H9 (cell line): ENCODE measurements at regions not wholly inside any gene's neighbourhood (a gene's known extent, or its start where the extent isn't known, plus 50 kb on each side); places are given as distances from the start of the nearest gene placed in this dataset.

Experiments used
- DNase-seq: peaks from one replicate; pipeline ENCODE4 v3.0.0-alpha.2; 2017
- H2AFZ ChIP-seq: one replicate; pipeline ENCODE4 v1.6.1; 2013; ENCODE audit warnings: mild to moderate bottlenecking, low read length, control low read depth, moderate library complexity
- H2AK5ac ChIP-seq: 2 replicates; pipeline ENCODE4 v1.6.1; 2013; ENCODE audit warnings: low read length, control low read depth, mixed read lengths; ENCODE audit not compliant: insufficient read length
- H2BK120ac ChIP-seq: one replicate; pipeline ENCODE4 v1.6.1; 2013; ENCODE audit warnings: low read depth, mild to moderate bottlenecking, low read length, control low read depth, inconsistent platforms; ENCODE audit not compliant: poor library complexity, severe bottlenecking
- H2BK12ac ChIP-seq: 2 replicates; pipeline ENCODE4 v1.6.1; 2013; ENCODE audit warnings: low read length, control low read depth, mixed read lengths, low read depth; ENCODE audit not compliant: insufficient read length
- H2BK15ac ChIP-seq: 2 replicates; pipeline ENCODE4 v1.6.1; 2013; ENCODE audit warnings: low read depth, low read length, control low read depth
- H2BK20ac ChIP-seq: one replicate; pipeline ENCODE4 v1.6.1; 2013; ENCODE audit warnings: low read depth, mild to moderate bottlenecking, low read length, control low read depth, inconsistent platforms; ENCODE audit not compliant: poor library complexity, severe bottlenecking
- H2BK5ac ChIP-seq: 2 replicates; pipeline ENCODE4 v1.6.1; 2013; ENCODE audit warnings: low read length, control low read depth, mixed read lengths; ENCODE audit not compliant: insufficient read length
- H3K14ac ChIP-seq: 2 replicates; pipeline ENCODE4 v1.6.1; 2013; ENCODE audit warnings: low read length, control low read depth; ENCODE audit not compliant: insufficient read depth
- H3K18ac ChIP-seq: 2 replicates; pipeline ENCODE4 v1.6.1; 2013; ENCODE audit warnings: low read depth, mild to moderate bottlenecking, mixed read lengths, low read length, control low read depth; ENCODE audit not compliant: insufficient read length
- H3K23ac ChIP-seq: 2 replicates; pipeline ENCODE4 v1.6.1; 2013; ENCODE audit warnings: low read length, control low read depth, mixed read lengths, low read depth; ENCODE audit not compliant: insufficient read length
- H3K23me2 ChIP-seq: 2 replicates; pipeline ENCODE4 v1.6.1; 2013; ENCODE audit warnings: low read depth, mild to moderate bottlenecking, mixed read lengths, low read length, control low read depth; ENCODE audit not compliant: insufficient read length, poor library complexity, severe bottlenecking
- H3K27ac ChIP-seq: 2 replicates; pipeline ENCODE4 v1.5.1; 2013; ENCODE audit warnings: low read length, control low read depth, mixed read lengths, low read depth; ENCODE audit not compliant: insufficient read length
- H3K27me3 ChIP-seq: 2 replicates; pipeline ENCODE4 v1.6.1; 2013; ENCODE audit warnings: low read length, control low read depth, inconsistent platforms; ENCODE audit not compliant: insufficient read depth
- H3K4ac ChIP-seq: 2 replicates; pipeline ENCODE4 v1.6.1; 2013; ENCODE audit warnings: low read depth, mild to moderate bottlenecking, control low read depth, inconsistent platforms, low read length, moderate library complexity
- H3K4me1 ChIP-seq: 2 replicates; pipeline ENCODE4 v1.6.1; 2013; ENCODE audit warnings: low read length, control low read depth, inconsistent platforms; ENCODE audit not compliant: insufficient read depth
- H3K4me2 ChIP-seq: 2 replicates; pipeline ENCODE4 v1.6.1; 2013; ENCODE audit warnings: low read length, control low read depth, mixed read lengths; ENCODE audit not compliant: insufficient read length, insufficient read depth
- H3K56ac ChIP-seq: 2 replicates; pipeline ENCODE4 v1.6.1; 2013; ENCODE audit warnings: low read depth, mild to moderate bottlenecking, mixed read lengths, low read length, control low read depth; ENCODE audit not compliant: insufficient read length
- H3K79me1 ChIP-seq: 2 replicates; pipeline ENCODE4 v1.6.1; 2013; ENCODE audit warnings: low read depth, mild to moderate bottlenecking, moderate library complexity, low read length, control low read depth, inconsistent platforms; ENCODE audit not compliant: insufficient read depth, poor library complexity, severe bottlenecking
- H3K79me2 ChIP-seq: 2 replicates; pipeline ENCODE4 v1.6.1; 2013; ENCODE audit warnings: low read length, control low read depth, inconsistent platforms; ENCODE audit not compliant: insufficient read depth
- H3K9ac ChIP-seq: 2 replicates; pipeline ENCODE4 v1.6.1; 2013; ENCODE audit warnings: low read length, control low read depth, mixed read lengths; ENCODE audit not compliant: insufficient read length; ENCODE audit errors: extremely low read depth
- H3K9me3 ChIP-seq: one replicate; pipeline ENCODE4 v1.6.1; 2013; ENCODE audit warnings: low read depth, low read length, inconsistent platforms; ENCODE audit not compliant: control insufficient read depth
- H3T11ph ChIP-seq: one replicate; pipeline ENCODE4 v1.6.1; 2013; ENCODE audit warnings: mild to moderate bottlenecking, low read length, control low read depth, inconsistent platforms
- H4K20me1 ChIP-seq: one replicate; pipeline ENCODE4 v1.6.1; 2013; ENCODE audit not compliant: control insufficient read depth, insufficient read length, insufficient read depth
- H4K5ac ChIP-seq: 2 replicates; pipeline ENCODE4 v1.6.1; 2013; ENCODE audit warnings: low read depth, mild to moderate bottlenecking, mixed read lengths, low read length, control low read depth; ENCODE audit not compliant: insufficient read length
- H4K8ac ChIP-seq: replicated peaks from 2 replicates; pipeline ENCODE4 v1.6.1; 2013; ENCODE audit warnings: low read length, control low read depth, mixed read lengths, low read depth; ENCODE audit not compliant: insufficient read length
- H4K91ac ChIP-seq: 2 replicates; pipeline ENCODE4 v1.6.1; 2013; ENCODE audit warnings: low read depth, mild to moderate bottlenecking, moderate library complexity, mixed read lengths, low read length, control low read depth; ENCODE audit not compliant: insufficient read length
- H3K27ac Mint-ChIP-seq, 3 experiments: 2 replicates in 2 of 3; 3 replicates in 1 of 3; pipeline ENCODE4 v1.8.0; 2020 to 2021; ENCODE audit warnings: mixed read lengths in 3 of 3, mild to moderate bottlenecking in 1 of 3, moderate library complexity in 1 of 3
- H3K27me3 Mint-ChIP-seq: 2 replicates; pipeline ENCODE4 v1.8.0; 2021; ENCODE audit warnings: low read depth, mild to moderate bottlenecking, moderate library complexity, mixed read lengths
- H3K36me3 Mint-ChIP-seq, 3 experiments: 2 replicates in 2 of 3; 3 replicates in 1 of 3; pipeline ENCODE4 v1.8.0; 2020 to 2021; ENCODE audit warnings: low read depth in 3 of 3, mixed read lengths in 3 of 3; ENCODE audit not compliant: insufficient read depth in 1 of 3
- H3K4me1 Mint-ChIP-seq, 2 experiments: 2 replicates each; pipeline ENCODE4 v1.8.0; 2020; ENCODE audit warnings: mixed read lengths in 2 of 2
- H3K4me3 Mint-ChIP-seq, 2 experiments: 2 replicates in 1 of 2; 3 replicates in 1 of 2; pipeline ENCODE4 v1.8.0; 2020 to 2021; ENCODE audit warnings: mild to moderate bottlenecking in 2 of 2, mixed read lengths in 2 of 2, moderate library complexity in 1 of 2
- H3K9me3 Mint-ChIP-seq, 2 experiments: 2 replicates in 1 of 2; 3 replicates in 1 of 2; pipeline ENCODE4 v1.8.0; 2020; ENCODE audit warnings: mild to moderate bottlenecking in 2 of 2, mixed read lengths in 2 of 2, moderate library complexity in 1 of 2
- WGBS: extraction: QIAGEN DNeasy Blood & Tissue Kit; methylation state at CpG from one replicate; pipeline ENCODE4 v1.1.7; 2013; ENCODE audit warnings: missing lambda C conversion rate, low lambda C conversion rate, mixed read lengths; ENCODE audit not compliant: insufficient read length; ENCODE audit errors: extremely low coverage; 5-methylcytosine and 5-hydroxymethylcytosine counted together
- TF ChIP-seq, protein P1 (sequence below): fragments of 200-600 bp; sonication (generic); conservative IDR thresholded peaks from 3 replicates; pipeline ENCODE4 v1.8.0; 2021; ENCODE audit warnings: antibody characterized with exemption, mild to moderate bottlenecking

DNA sequence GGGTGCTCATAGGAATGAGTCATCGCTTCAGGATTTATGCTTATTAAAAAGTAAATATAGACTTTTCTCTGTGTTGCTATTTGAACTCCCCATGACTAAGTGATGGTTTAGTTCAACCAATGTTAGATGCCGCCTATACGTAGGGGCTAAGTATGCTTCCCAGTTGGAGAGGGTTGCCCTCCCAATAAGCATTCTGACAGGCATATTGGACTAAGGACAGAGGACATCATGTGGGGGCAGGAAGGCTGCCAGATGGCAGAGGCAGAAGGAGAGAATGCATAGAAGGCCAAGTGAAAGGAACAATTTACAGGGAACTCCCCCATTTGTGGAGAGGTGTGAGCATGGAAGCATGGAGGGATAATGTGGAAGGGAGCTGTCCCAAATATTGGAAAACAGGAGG is 318.4 kb upstream of the OBI1 start:
- Histone ChIP-seq H3K23me2 (no peaks in the 10 kb centered on the region), H3K56ac (no peak overlapping the region), H3K9me3 (no peaks in the 10 kb centered on the region), H2AFZ (no peak overlapping the region), H3K79me2 (no peaks in the 10 kb centered on the region), H2BK20ac (no peak overlapping the region), H2AK5ac (no peak overlapping the region), H3T11ph (no peak overlapping the region), H3K23ac (no peak overlapping the region), H3K4ac (no peak overlapping the region), H3K4me1 (peaks cover 4% of the 10 kb centered on the region; the same call in 1 of the 2 replicates), H4K20me1 (no peaks in the 10 kb centered on the region), H3K18ac (no peak overlapping the region), H2BK15ac (no peak overlapping the region), H3K79me1 (no peaks in the 10 kb centered on the region), H2BK5ac (no peak overlapping the region), H2BK120ac (no peak overlapping the region), H4K91ac (no peak overlapping the region), H4K8ac (no peak overlapping the region), H3K9ac (no peak overlapping the region), H3K14ac (no peak overlapping the region), H4K5ac (no peak overlapping the region), H2BK12ac (no peak overlapping the region), H3K4me2 (no peak overlapping the region), H3K27me3 (no peaks in the 10 kb centered on the region), H3K27ac (no peak overlapping the region)
- Mint-ChIP-seq H3K9me3 (no peaks in the 10 kb centered on the region), H3K4me1 (peaks cover 0 to 6% of the 10 kb centered on the region in 2 experiments; a peak in 3 of 4 replicates), H3K36me3 (no peaks in the 10 kb centered on the region), H3K27ac (no peak overlapping the region), H3K4me3 (no peak overlapping the region), H3K27me3 (peaks cover 5% of the 10 kb centered on the region)
- no peak for DNase-seq
- TF ChIP-seq, protein P1, sequence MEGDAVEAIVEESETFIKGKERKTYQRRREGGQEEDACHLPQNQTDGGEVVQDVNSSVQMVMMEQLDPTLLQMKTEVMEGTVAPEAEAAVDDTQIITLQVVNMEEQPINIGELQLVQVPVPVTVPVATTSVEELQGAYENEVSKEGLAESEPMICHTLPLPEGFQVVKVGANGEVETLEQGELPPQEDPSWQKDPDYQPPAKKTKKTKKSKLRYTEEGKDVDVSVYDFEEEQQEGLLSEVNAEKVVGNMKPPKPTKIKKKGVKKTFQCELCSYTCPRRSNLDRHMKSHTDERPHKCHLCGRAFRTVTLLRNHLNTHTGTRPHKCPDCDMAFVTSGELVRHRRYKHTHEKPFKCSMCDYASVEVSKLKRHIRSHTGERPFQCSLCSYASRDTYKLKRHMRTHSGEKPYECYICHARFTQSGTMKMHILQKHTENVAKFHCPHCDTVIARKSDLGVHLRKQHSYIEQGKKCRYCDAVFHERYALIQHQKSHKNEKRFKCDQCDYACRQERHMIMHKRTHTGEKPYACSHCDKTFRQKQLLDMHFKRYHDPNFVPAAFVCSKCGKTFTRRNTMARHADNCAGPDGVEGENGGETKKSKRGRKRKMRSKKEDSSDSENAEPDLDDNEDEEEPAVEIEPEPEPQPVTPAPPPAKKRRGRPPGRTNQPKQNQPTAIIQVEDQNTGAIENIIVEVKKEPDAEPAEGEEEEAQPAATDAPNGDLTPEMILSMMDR: no peak
- WGBS: no CpG with 5 or more reads among the region's 3 CpGs
